ENCODE measurements at regions not wholly inside any gene's neighbourhood (a gene's known extent, or its start where the extent isn't known, plus 50 kb on each side); places are given as distances from the start of the nearest gene placed in this dataset.
"Not testable (repeated sequence)": the region's sequence is repeated elsewhere in the genome, so short reads cannot be mapped to it uniquely, and the experiment has no call there.

- in situ Hi-C loops (cut with HindIII; ENCODE audit: low sequenced_read_pairs) = no loop called here
These were observed 346.4 kb upstream of the KCNMB2 start for GRCh38 chr3:178189854-178190253.

DNA sequence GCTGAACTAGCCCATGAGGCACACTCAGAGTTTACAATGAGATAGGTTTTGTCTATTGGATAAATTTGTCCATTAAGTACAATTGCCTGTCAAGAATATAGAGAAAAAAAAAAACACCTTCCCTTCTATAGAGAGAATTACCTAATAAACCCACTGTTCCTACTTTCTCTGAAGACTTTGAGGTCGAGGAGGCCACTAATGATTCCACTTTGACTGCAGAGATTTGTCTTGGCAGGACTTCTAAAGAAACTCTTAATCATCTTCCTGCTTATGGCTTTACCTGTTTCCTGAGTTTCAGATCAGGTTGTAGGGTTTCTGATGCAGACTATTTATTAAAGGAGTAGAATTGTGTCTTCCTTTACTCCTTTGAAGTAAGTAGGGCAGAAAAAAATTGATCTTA lies 342.4 kb upstream of the KCNMB2 start:
- in situ Hi-C loops (cut with HindIII; ENCODE audit: low sequenced_read_pairs) = no loop called here

GRCh38 chr3:178194539-178194938 lies 341.7 kb upstream of the KCNMB2 start:
- in situ Hi-C loops (cut with HindIII; ENCODE audit: low sequenced_read_pairs) = no loop called here

GRCh38 chr3:178195824-178196223 lies 340.4 kb upstream of the KCNMB2 start:
- in situ Hi-C loops (cut with HindIII; ENCODE audit: low sequenced_read_pairs) = no loop called here

GRCh38 chr3:178198329-178198728 lies 337.9 kb upstream of the KCNMB2 start:
- in situ Hi-C loops (cut with HindIII; ENCODE audit: low sequenced_read_pairs) = no loop called here

DNA sequence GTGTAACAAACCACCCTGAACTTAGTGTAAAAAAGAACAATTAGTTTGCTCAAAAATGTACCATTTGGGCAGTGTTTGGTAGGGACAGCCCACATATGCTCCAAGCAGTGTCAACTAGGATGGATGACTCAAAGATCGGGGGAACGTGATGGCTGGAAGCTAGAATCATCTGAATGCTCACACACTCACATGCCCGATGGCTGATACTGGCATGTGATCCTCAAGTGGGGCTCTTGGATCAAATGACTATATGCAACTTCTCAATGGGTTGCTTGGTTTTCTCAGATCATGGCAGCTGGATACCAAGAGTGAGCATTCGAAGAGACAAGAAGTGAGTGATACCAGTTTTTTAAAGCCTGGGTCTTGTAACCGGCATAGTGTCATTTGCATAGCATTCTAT lies 335.9 kb upstream of the KCNMB2 start:
- in situ Hi-C loops (cut with HindIII; ENCODE audit: low sequenced_read_pairs) = no loop called here

DNA sequence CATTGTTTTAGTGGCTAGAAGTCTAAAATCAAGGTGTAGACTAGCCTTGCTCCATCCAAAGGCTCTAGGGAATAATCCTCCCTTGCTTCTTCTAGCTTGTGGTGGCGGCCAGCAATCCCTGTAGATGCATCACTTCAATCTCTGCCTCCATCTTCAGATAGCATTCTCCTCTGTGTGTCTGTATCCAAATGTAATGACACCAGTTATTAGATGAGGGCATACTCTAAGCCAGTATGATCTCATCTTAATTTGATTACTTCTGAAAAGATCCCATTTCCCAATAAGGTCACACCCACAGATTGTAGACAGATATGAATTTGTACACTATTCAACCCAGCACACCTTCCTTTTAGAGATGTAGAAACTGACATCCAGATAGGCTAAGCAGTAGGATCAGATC lies 334.5 kb upstream of the KCNMB2 start:
- in situ Hi-C loops (cut with HindIII; ENCODE audit: low sequenced_read_pairs) = no loop called here

- in situ Hi-C loops (cut with HindIII; ENCODE audit: low sequenced_read_pairs) = no loop called here
These were observed 334.0 kb upstream of the KCNMB2 start for GRCh38 chr3:178202194-178202593.

GRCh38 chr3:178203165-178203564 lies 333.1 kb upstream of the KCNMB2 start:
- in situ Hi-C loops (cut with HindIII; ENCODE audit: low sequenced_read_pairs) = no loop called here

DNA sequence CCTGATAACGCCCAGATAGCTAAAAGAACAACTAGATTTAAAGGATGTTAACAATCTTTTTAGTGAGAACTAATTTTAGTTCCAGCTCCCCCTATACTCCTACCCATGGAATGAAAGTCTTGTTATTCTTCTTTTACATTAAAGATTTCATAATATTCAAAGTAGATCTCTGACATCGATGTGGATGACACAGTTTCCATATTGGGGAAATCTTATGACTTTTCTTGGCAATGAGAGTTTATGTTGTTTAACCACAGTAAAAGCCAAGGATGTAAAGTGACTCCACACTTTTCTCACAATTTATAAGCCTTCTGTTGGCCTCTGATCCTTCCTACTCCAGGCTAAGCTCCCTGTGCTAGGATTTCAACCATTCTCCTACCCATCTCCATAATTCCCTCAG lies 332.6 kb upstream of the KCNMB2 start:
- in situ Hi-C loops (cut with HindIII; ENCODE audit: low sequenced_read_pairs) = no loop called here

DNA sequence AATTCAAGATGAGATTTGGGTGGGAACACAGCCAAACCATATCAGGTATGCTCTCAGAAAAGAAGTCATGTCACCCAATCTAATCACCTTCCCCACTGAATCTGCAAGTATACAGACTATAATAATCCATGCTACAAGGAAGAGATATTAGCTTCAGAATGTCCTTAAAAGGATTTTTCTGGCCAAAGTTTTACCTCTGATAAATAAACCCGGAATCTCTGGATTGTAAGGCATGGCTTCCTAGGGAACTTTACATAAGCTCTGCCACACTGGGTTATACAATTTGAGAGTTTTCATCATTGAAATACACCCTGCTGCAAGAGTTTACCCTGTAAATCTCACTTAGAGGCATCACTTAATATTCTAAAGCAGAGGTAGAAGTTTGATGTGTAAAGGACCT lies 330.5 kb upstream of the KCNMB2 start:
- in situ Hi-C loops (cut with HindIII; ENCODE audit: low sequenced_read_pairs) = no loop called here

- in situ Hi-C loops (cut with HindIII; ENCODE audit: low sequenced_read_pairs) = no loop called here
These were observed 329.7 kb upstream of the KCNMB2 start for GRCh38 chr3:178206521-178206920.

DNA sequence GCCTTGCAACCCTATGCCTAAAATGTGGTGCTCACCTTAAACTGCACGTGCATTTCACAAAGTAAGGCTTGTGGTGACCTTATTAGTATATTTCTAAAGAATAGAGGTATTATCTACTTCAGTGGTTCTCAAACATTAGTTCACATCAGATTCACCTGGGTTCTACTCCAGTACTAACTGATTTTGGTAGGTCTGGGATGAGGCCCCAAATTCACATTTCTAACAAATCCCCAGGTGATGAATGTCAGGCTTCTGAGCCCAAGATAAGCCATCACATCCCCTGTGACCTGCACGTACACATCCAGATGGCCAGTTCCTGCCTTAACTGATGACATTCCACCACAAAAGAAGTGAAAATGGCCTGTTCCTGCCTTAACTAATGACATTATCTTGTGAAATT lies 329.1 kb upstream of the KCNMB2 start:
- in situ Hi-C loops (cut with HindIII; ENCODE audit: low sequenced_read_pairs) = not testable (repeated sequence)

DNA sequence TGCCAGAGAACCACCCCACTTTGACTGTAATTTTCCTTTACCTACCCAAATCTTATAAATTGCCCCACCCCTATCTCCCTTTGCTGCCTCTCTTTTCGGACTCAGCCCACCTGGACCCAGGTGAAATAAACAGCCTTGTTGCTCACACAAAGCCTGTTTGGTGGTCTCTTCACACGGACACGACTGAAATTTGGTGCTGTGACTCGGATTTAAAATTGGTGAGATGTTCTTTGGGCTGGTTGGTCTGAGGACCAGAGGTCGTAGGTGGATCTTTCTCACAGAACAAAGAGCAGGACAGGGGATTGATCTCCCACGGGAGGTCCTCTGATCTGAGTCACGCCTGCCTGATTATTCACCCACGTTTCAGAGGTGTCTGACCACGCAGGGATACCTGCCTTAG lies 328.6 kb upstream of the KCNMB2 start:
- in situ Hi-C loops (cut with HindIII; ENCODE audit: low sequenced_read_pairs) = not testable (repeated sequence)

GRCh38 chr3:178209116-178209515 lies 327.1 kb upstream of the KCNMB2 start:
- in situ Hi-C loops (cut with HindIII; ENCODE audit: low sequenced_read_pairs) = not testable (repeated sequence)

DNA sequence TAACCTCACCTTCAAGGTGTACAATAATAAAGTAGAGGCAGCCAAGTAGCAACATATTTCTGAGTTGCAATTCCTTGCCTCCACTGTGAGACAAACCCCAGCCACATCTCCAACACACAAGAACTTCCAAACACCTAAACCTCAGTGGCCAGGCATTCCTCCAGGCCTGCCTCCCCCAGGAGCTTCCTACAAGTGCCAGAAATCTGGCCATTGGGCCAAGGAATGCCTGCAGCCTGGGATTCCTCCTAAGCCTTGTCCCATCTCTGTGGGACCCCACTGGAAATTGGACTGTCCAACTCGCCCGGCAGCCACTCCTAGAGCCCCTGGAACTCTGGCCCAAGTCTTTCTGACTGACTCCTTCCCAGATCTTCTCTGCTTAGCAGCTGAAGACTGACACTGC lies 326.6 kb upstream of the KCNMB2 start:
- in situ Hi-C loops (cut with HindIII; ENCODE audit: low sequenced_read_pairs) = not testable (repeated sequence)

GRCh38 chr3:178211086-178211485 lies 325.1 kb upstream of the KCNMB2 start:
- in situ Hi-C loops (cut with HindIII; ENCODE audit: low sequenced_read_pairs) = not testable (repeated sequence)

DNA sequence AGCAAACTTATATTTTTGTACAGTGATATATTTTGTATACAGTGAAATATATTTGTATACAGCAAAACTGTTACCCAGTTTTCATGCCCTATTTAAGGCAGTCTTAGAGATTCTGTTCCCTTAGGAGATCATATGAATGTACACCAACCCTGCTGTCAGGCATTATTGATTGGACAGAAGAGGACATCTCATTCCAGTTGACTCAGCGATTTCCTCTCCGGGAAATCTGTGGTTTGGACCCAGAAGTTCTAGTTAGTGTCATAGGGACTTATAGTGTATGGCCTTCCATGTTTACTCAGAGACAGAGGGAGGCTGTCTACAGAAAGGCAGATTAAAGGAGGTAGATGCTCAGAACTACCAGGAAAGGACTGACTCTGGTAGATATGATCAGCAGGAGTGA lies 318.8 kb upstream of the KCNMB2 start:
- in situ Hi-C loops (cut with HindIII; ENCODE audit: low sequenced_read_pairs) = no loop called here

- in situ Hi-C loops (cut with HindIII; ENCODE audit: low sequenced_read_pairs) = no loop called here
These were observed 318.0 kb upstream of the KCNMB2 start for GRCh38 chr3:178218231-178218630.

- in situ Hi-C loops (cut with HindIII; ENCODE audit: low sequenced_read_pairs) = not testable (repeated sequence)
These were observed 316.6 kb upstream of the KCNMB2 start for GRCh38 chr3:178219661-178220060.

- in situ Hi-C loops (cut with HindIII; ENCODE audit: low sequenced_read_pairs) = no loop called here
These were observed 312.4 kb upstream of the KCNMB2 start for GRCh38 chr3:178223876-178224275.

DNA sequence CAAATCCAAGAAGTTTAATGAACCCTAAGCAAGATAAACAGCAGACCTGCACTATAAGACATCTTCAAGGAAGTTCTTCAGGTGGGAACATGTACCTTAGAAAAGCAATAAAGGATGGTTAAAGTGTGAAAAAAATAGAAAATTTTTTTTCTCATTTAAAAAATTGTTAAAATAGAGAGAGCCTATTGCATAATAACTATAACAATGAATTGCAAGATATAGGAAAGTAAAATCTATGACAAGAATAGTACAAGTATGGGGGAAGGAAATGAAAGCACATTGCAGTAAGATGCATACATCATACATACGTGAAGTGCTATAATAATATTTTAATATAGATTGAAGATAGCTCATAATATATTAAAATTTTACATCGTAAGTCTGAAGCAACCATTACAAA lies 310.1 kb upstream of the KCNMB2 start:
- in situ Hi-C loops (cut with HindIII; ENCODE audit: low sequenced_read_pairs) = no loop called here

DNA sequence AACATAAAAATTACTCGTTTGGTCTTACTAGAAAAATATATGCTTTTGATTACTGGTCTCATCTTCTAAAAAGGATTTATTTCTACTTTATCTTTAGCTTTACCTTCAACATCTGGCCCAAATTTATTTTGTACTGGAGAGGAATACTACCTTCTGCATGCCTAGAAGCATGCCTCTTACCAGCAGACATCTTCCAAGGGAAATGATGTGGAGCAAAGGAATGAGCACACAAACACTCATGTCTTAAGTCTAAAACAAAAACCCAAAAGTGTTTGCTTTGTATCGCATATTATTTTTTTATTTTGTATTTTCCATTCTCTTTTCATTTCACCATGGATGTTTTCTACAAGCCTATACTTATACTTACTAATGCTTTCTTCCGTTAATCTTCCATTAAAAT lies 304.6 kb upstream of the KCNMB2 start:
- in situ Hi-C loops (cut with HindIII; ENCODE audit: low sequenced_read_pairs) = no loop called here
